AG10803 (cell line): ENCODE measurements at regions not wholly inside any gene's neighbourhood (a gene's known extent, or its start where the extent isn't known, plus 50 kb on each side); places are given as distances from the start of the nearest gene placed in this dataset.
A peak's percentile ranks its signal among the peaks of the same experiment; 100 is the strongest.
"Not testable (repeated sequence)": the region's sequence is repeated elsewhere in the genome, so short reads cannot be mapped to it uniquely, and the experiment has no call there.

Experiments
- DNase-seq: peaks from one replicate; pipeline ENCODE4 v3.0.0; 2010; ENCODE audit warnings: low read depth
- H3K4me3 ChIP-seq: 2 replicates; pipeline ENCODE4 v1.5.1; 2011; ENCODE audit warnings: mild to moderate bottlenecking, low read length, control low read depth
- CTCF ChIP-seq: conservative IDR thresholded peaks from 2 replicates; pipeline ENCODE4 v1.5.1; 2011; ENCODE audit warnings: mild to moderate bottlenecking, low read length, control low read depth, inconsistent platforms

- TF ChIP-seq CTCF, result no peak
- DNase-seq, result no peak
- H3K4me3 ChIP-seq, result no peak overlapping the region
Measured at GRCh38 chr3:72164635-72164978, 379.7 kb upstream of the PROK2 start.

- no peak for TF ChIP-seq CTCF
- H3K4me3 ChIP-seq, result no peak overlapping the region
- DNase-seq, result no peak
Measured at GRCh38 chr3:72163809-72164634, 379.1 kb upstream of the PROK2 start.

GRCh38 chr3:72162649-72163184 lies 377.8 kb upstream of the PROK2 start:
- H3K4me3 ChIP-seq, result no peak overlapping the region
- DNase-seq, result no peak
- TF ChIP-seq CTCF, result no peak

GRCh38 chr3:72161881-72162595 lies 377.1 kb upstream of the PROK2 start:
- no peak for TF ChIP-seq CTCF
- DNase-seq, result no peak
- no peak overlapping the region for H3K4me3 ChIP-seq

- not testable (repeated sequence) for DNase-seq, H3K4me3 ChIP-seq
Measured at GRCh38 chr3:72161285-72161684, 376.3 kb upstream of the PROK2 start.

GRCh38 chr3:72160351-72160750 lies 375.4 kb upstream of the PROK2 start:
- H3K4me3 ChIP-seq, result no peak overlapping the region
- TF ChIP-seq CTCF, result no peak
- DNase-seq, result peak; percentile 54

GRCh38 chr3:72159487-72159886 lies 374.5 kb upstream of the PROK2 start:
- no peak overlapping the region for H3K4me3 ChIP-seq
- DNase-seq, result no peak
- no peak for TF ChIP-seq CTCF
